ENCODE measurements at regions not wholly inside any gene's neighbourhood (a gene's known extent, or its start where the extent isn't known, plus 50 kb on each side); places are given as distances from the start of the nearest gene placed in this dataset.
"Not testable (repeated sequence)": the region's sequence is repeated elsewhere in the genome, so short reads cannot be mapped to it uniquely, and the experiment has no call there.

DNA sequence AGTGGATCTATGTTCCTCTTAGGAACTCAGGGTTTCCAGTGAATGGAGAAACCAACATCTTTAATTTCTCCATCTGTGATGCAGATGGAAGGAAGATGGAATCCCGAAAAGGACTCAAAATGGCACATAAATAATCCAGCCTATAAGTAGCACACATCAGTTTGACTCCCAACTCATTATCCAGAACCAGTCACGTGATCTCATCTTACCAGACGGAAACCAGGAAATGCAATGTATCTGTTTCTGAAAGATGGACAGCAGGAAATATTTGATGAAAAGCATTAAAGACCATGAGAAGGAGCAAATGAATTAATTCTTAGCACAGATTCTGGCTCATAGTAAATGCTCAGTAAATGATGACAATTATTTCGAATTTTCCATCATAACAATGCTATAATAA, 443.1 kb upstream of the FMR1 start:
- Mint-ChIP-seq H3K27me3 (ENCODE audit: low read depth in 3 of 3) (peaks cover 0 to 1% (median 0%) of the 10 kb centered on the region in 3 donors), H3K27ac (no peak overlapping the region), H3K36me3 (no peaks in the 10 kb centered on the region), H3K4me1 (no peaks in the 10 kb centered on the region), H3K4me3 (no peak overlapping the region), H3K9me3 (peaks cover 0 to 2% (median 0%) of the 10 kb centered on the region in 6 donors)
- DNase-seq = no peak

DNA sequence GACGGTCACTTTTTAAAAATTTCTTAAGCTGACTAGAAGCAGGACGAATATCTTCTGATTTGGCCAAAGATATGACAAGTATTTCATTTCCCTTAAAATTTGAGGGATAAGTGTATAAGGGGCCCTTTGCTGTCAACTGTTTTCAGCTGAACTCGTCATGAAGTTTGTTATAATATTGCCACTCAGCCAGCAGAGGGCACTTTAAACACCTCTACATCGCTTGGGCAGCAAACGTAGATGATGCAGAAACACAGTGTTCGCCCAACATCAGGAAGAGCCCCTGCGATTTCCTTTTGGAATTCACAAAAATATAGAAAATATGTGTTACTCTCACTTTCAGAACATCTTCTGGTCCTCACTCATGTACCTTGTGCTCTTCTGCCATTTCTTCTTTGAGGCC, 435.7 kb upstream of the FMR1 start:
- DNase-seq = no peak
- no peaks in the 10 kb centered on the region for H3K4me1 Mint-ChIP-seq
- peaks cover 0 to 1% (median 0%) of the 10 kb centered on the region in 3 donors for H3K27me3 Mint-ChIP-seq (ENCODE audit: low read depth in 3 of 3)
- peaks cover 0 to 2% (median 0%) of the 10 kb centered on the region in 6 donors for H3K9me3 Mint-ChIP-seq
- no peaks in the 10 kb centered on the region for H3K36me3 Mint-ChIP-seq
- no peak overlapping the region for H3K4me3 Mint-ChIP-seq
- H3K27ac Mint-ChIP-seq = no peak overlapping the region

DNA sequence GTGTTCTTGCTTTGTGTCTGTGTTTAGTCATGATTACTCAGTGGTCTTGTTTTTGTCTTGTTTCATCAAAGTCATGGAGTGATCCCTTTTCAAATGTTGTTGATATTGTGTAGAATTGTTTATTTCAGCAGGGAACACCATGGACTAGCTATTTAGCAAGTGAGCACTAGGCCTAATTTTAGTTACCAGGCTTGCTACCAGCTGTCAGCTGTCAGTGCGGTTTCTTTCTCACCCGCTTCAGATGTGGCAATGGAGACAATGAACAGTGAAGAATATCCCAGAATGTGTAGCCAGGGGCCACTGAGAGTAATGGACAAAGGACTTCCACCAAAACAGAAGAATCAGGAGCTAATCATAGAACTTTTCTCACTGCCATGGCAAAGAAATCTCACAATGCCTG, 432.8 kb upstream of the FMR1 start:
- no peak for DNase-seq
- Mint-ChIP-seq H3K36me3 (no peaks in the 10 kb centered on the region), H3K4me3 (no peak overlapping the region), H3K9me3 (peaks cover 0 to 2% (median 0%) of the 10 kb centered on the region in 6 donors), H3K27me3 (ENCODE audit: low read depth in 3 of 3) (no peaks in the 10 kb centered on the region), H3K27ac (no peak overlapping the region), H3K4me1 (no peaks in the 10 kb centered on the region)

DNA sequence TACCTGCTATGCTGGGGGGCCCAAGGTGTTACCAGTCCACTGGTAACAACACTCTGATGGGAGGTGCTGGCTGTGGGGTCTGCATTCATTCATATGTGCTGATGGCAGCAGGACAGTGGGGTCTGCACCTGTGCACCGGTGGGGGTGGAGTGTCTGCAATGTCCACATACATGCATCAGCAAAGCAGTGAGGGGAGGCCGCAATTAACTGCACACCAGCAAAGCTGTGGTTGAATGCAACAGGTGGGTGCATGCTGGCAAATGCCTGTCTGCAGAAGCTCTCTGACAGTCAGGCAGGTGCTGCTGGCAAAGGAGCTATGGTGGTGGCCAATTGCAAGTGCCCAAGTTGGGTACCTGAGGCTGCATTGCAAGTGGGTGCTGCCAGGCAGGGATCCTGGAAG, 426.5 kb upstream of the FMR1 start:
- H3K4me1 Mint-ChIP-seq = no peaks in the 10 kb centered on the region
- no peaks in the 10 kb centered on the region for H3K9me3 Mint-ChIP-seq
- no peaks in the 10 kb centered on the region for H3K36me3 Mint-ChIP-seq
- H3K4me3 Mint-ChIP-seq = no peak overlapping the region
- H3K27ac Mint-ChIP-seq = no peak overlapping the region
- H3K27me3 Mint-ChIP-seq (ENCODE audit: low read depth in 3 of 3) = peaks cover 0 to 5% (median 0%) of the 10 kb centered on the region in 3 donors
- no peak for DNase-seq

DNA sequence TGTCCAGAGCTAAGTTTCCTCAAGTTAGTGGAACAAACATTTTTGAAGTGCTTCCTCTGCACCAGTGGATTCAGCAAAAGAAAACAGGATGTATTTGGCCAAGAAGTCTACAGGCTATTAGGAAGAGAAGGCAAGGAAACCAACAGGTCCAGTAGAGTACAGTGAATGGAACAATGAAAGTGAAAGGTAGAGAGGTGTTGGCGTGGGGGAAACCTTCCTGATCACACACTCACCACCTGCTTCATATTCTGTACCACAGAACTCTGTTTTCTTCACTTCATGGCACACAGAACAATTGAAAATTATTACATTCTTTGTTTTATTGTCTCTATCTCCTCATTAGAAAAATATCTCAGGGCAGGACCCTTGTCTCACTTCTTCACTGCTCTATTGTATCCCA, 417.4 kb upstream of the FMR1 start:
- DNase-seq = no peak
- H3K4me3 Mint-ChIP-seq = no peak overlapping the region
- H3K36me3 Mint-ChIP-seq = no peaks in the 10 kb centered on the region
- no peaks in the 10 kb centered on the region for H3K4me1 Mint-ChIP-seq
- no peaks in the 10 kb centered on the region for H3K9me3 Mint-ChIP-seq
- H3K27ac Mint-ChIP-seq = no peak overlapping the region
- peaks cover 0 to 2% (median 1%) of the 10 kb centered on the region in 3 donors for H3K27me3 Mint-ChIP-seq (ENCODE audit: low read depth in 3 of 3)

DNA sequence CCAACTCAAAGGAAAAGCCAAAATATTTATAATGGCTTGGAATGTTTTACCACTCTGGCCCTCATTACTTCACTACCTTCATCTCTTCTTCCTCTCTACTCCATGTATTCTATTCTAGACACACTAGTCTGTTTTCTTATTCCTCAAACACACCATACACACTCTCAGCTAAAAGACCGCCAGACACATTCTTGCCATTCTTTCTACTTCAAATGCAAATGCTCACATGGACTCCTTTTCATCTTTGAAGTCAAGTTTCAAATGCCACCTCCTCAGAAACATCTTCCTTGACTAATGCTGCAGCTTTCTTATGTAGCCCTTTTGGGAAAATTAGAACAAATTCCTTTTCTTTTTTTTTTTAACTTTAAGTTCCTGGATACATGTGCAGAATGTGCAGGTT, 412.9 kb upstream of the FMR1 start:
- Mint-ChIP-seq H3K4me3 (no peak overlapping the region), H3K36me3 (no peaks in the 10 kb centered on the region), H3K27ac (no peak overlapping the region), H3K4me1 (no peaks in the 10 kb centered on the region), H3K27me3 (ENCODE audit: low read depth in 3 of 3) (peaks cover 0 to 3% (median 0%) of the 10 kb centered on the region in 3 donors), H3K9me3 (peaks cover 0 to 4% (median 0%) of the 10 kb centered on the region in 6 donors)
- no peak for DNase-seq

DNA sequence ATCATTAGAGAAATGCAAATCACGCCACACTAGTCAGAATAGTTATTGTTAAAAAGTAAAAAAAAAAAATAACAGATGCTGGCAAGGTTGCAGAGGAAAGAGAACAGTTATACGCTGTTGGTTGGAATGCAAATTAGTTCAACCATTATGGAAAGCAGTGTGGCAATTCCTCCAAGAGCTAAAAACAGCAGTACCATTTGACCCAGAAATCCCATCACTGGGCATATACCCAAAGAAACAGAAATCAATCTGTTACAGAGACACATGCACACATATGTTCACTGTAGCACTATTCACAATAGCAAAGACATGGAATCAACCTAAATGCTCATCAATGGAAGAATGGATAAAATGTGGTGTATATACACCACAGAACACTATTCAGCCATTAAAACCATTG, 388.7 kb upstream of the FMR1 start:
- Mint-ChIP-seq H3K27me3 (ENCODE audit: low read depth in 3 of 3) (peaks cover 0 to 2% (median under 1%) of the 10 kb centered on the region in 3 donors), H3K4me1 (no peaks in the 10 kb centered on the region), H3K9me3 (peaks cover 0 to 3% (median 0%) of the 10 kb centered on the region in 6 donors)

DNA sequence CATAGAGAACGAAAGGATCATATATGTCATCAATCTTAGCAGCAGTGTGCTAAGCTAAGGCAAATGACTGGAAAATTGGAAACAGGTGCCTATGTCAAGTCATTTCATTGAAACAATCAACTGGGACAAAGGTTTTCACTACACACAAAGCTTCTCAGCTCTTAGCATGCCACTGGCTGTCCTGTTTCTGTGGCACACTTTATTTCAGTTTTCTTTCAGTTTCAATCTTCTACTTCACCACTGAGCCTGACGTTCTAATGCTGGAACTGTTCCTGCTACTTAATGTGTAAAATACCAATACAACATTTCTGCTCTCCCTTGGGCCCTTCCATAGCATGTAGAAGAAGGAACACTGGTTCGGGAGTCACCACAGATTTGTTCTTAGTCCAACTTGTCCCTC, 378.3 kb upstream of the FMR1 start:
- H3K4me1 Mint-ChIP-seq = no peaks in the 10 kb centered on the region
- DNase-seq = no peak
- H3K27me3 Mint-ChIP-seq (ENCODE audit: low read depth in 3 of 3) = peaks cover 0 to 2% (median 2%) of the 10 kb centered on the region in 3 donors
- peaks cover 0 to 2% (median 0%) of the 10 kb centered on the region in 6 donors for H3K9me3 Mint-ChIP-seq
- H3K27ac Mint-ChIP-seq = no peak overlapping the region
- no peak overlapping the region for H3K4me3 Mint-ChIP-seq
- peaks cover 0 to 5% (median 0%) of the 10 kb centered on the region in 3 donors for H3K36me3 Mint-ChIP-seq

More for the DNA sequence above, 388.7 kb upstream of the FMR1 start:
- Mint-ChIP-seq H3K4me3 (no peak overlapping the region), H3K36me3 (no peaks in the 10 kb centered on the region), H3K27ac (no peak overlapping the region)
- no peak for DNase-seq

DNA sequence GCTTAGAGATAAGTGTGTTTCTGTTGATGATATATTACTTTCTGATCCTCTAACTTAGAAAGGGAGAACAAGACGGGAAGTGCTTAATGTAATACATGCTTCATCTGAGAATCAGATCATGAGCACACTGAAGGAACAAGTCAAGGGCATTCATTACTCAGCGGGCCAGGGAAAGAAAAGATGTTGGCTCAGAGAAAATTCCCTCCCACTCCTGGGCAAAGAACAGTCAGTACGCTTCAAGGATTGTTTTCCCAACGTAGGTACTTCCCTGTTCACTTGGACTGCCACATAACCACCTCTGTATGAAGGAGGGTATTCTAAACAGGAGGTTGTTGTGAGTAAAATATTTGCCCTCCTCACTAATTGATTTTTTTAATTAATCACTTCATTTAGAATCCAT, 374.5 kb upstream of the FMR1 start:
- peaks cover 0 to 2% (median 0%) of the 10 kb centered on the region in 6 donors for H3K9me3 Mint-ChIP-seq
- H3K27me3 Mint-ChIP-seq (ENCODE audit: low read depth in 3 of 3) = peaks cover 0 to 2% (median 2%) of the 10 kb centered on the region in 3 donors
- H3K4me1 Mint-ChIP-seq = no peaks in the 10 kb centered on the region
- H3K27ac Mint-ChIP-seq = no peak overlapping the region
- H3K4me3 Mint-ChIP-seq = no peak overlapping the region
- no peak for DNase-seq
- H3K36me3 Mint-ChIP-seq = peaks cover 0 to 5% (median 0%) of the 10 kb centered on the region in 3 donors

DNA sequence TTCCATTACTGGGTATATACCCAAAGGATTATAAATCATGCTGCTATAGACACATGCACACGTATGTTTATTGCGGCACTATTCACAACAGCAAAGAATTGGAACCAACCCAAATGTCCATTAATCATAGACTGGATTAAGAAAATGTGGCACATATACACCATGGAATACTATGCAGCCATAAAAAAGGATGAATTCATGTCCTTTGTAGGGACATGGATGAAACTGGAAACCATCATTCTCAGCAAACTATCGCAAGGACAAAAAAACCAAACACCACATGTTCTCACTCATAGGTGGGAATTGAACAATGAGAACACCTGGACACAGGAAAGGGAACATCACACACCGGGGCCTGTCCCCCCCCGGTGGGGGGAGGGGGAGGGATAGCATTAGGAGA, 363.7 kb upstream of the FMR1 start:
- DNase-seq; H3K27me3 Mint-ChIP-seq (ENCODE audit: low read depth in 3 of 3); H3K9me3 Mint-ChIP-seq; H3K36me3 Mint-ChIP-seq; H3K27ac Mint-ChIP-seq; H3K4me1 Mint-ChIP-seq; H3K4me3 Mint-ChIP-seq: not testable (repeated sequence)

DNA sequence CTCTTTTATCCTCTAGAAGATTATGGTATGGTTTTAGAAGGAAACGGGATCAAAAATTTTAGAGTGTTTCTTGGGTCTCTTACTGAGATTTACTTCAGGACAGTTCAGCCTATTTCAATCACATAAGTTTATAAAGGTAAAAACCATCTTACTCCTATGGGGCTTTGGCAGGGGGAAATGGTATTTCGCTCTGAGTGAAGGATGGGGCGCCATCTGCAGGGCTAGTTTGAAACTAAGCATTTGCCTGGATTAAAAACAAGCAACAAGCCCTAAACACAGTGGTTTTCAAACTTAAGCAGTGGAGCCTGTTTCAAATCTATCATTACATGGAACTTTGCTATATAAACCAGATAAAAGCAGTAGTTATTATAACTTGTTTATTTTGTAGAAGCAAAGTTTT, 361.5 kb upstream of the FMR1 start:
- H3K9me3 Mint-ChIP-seq = peaks cover 0 to 4% (median 0%) of the 10 kb centered on the region in 6 donors
- H3K36me3 Mint-ChIP-seq = no peaks in the 10 kb centered on the region
- DNase-seq = no peak
- H3K27ac Mint-ChIP-seq = no peak overlapping the region
- no peak overlapping the region for H3K4me3 Mint-ChIP-seq
- H3K4me1 Mint-ChIP-seq = no peaks in the 10 kb centered on the region
- H3K27me3 Mint-ChIP-seq (ENCODE audit: low read depth in 3 of 3) = peaks cover 0 to 7% (median 0%) of the 10 kb centered on the region in 3 donors

DNA sequence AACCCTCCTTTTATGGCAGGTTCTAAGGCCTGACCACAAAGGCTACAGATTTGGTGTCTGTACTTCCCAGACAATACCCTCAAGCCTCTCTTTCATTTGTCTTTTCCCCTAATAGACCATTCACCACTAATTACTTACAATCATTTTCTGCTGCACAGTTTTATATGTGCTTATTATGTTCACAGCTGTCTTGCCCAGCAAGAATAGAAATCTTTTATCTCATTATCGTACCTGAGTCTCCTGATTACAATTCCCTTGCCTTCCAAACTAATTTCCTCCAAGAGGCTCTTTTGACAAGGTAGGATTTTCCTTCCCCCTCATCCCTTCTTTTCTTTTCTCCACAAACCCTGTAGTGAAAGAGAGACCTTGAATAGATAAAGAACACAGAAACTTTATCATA, 352.5 kb upstream of the FMR1 start:
- Mint-ChIP-seq H3K27ac (no peak overlapping the region), H3K36me3 (no peaks in the 10 kb centered on the region), H3K9me3 (no peaks in the 10 kb centered on the region), H3K4me1 (no peaks in the 10 kb centered on the region), H3K4me3 (no peak overlapping the region), H3K27me3 (ENCODE audit: low read depth in 3 of 3) (peaks cover 0 to 4% (median 0%) of the 10 kb centered on the region in 3 donors)
- DNase-seq = no peak

DNA sequence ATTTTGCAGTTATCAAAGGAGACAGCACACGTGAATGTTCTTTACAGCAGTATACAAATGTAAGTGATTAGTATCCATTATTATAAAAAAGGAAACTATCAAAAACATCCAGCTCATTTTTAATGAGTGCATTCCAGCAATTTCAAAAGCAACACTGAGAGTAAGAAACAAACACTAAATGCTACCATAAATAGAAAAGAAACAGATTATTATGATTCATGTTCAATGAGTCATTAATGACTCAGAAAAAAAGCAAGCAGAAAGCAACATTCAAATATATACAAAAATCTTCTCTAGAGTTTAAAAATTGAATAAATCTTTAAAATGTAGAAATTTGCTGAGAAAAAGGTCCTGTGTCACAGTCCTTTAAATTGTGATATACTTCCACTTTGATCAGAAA, 346.5 kb upstream of the FMR1 start:
- Mint-ChIP-seq H3K4me3 (no peak overlapping the region), H3K27me3 (ENCODE audit: low read depth in 3 of 3) (no peaks in the 10 kb centered on the region), H3K27ac (no peak overlapping the region), H3K36me3 (no peaks in the 10 kb centered on the region), H3K4me1 (no peaks in the 10 kb centered on the region), H3K9me3 (peaks cover 0 to 1% (median 0%) of the 10 kb centered on the region in 6 donors)
- no peak for DNase-seq

DNA sequence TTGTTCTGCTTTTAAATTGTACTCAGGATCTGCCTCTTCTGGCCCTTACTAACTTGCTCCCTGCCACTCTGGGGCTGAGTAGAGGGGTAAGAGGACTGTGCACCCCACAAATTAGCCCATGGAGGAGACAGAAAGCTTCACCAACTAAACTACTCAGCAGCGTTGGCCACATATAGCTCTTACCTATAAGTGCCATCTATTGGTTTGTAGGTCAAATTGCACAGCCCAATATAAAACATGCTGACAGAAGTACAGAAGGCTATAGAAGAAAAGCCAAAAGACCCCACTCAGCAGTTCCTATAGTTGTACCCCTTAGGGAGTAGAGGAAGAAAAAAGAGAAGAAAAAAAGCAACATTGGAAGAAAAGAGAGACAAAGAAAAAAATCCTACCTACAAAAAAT, 341.2 kb upstream of the FMR1 start:
- no peaks in the 10 kb centered on the region for H3K36me3 Mint-ChIP-seq
- DNase-seq = no peak
- no peak overlapping the region for H3K27ac Mint-ChIP-seq
- H3K4me1 Mint-ChIP-seq = no peaks in the 10 kb centered on the region
- H3K4me3 Mint-ChIP-seq = no peak overlapping the region
- H3K27me3 Mint-ChIP-seq (ENCODE audit: low read depth in 3 of 3) = peaks cover 0 to 5% (median 1%) of the 10 kb centered on the region in 3 donors
- peaks cover 0 to 6% (median 0%) of the 10 kb centered on the region in 6 donors for H3K9me3 Mint-ChIP-seq

DNA sequence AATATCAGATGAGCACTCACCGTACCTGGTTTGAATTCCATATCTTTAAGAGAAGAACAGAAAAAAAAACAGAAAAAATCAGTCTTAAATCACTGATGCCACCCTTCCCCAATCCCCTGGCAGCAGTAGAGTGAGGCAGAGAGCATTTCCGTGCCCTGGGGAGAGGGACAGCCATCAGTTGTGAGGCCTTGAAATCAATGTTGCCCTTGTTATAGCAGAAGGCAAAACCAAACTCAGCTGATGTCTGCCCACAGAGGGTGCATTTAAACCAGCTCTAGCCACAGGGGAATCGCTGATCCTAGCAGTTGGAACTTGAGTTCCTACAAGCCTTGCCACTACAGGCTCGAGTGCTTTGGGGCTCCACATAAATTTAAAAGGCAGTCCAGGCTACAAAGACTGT, 338.5 kb upstream of the FMR1 start:
- Mint-ChIP-seq H3K9me3 (peaks cover 0 to 6% (median 0%) of the 10 kb centered on the region in 6 donors), H3K4me3 (no peak overlapping the region), H3K27me3 (ENCODE audit: low read depth in 3 of 3) (peaks cover 0 to 5% (median 1%) of the 10 kb centered on the region in 3 donors), H3K4me1 (no peaks in the 10 kb centered on the region), H3K27ac (no peak overlapping the region), H3K36me3 (no peaks in the 10 kb centered on the region)
- DNase-seq = no peak
